Prostate gland (tissue), 2 donors: ENCODE measurements at regions not wholly inside any gene's neighbourhood (a gene's known extent, or its start where the extent isn't known, plus 50 kb on each side); places are given as distances from the start of the nearest gene placed in this dataset.
"Not testable (repeated sequence)": the region's sequence is repeated elsewhere in the genome, so short reads cannot be mapped to it uniquely, and the experiment has no call there.

Experiments
- DNase-seq: peaks from one replicate; pipeline ENCODE4 v3.0.0-alpha.2; 2019; ENCODE audit warnings: low spot score
- H3K27ac ChIP-seq, 2 donors: fragments of 200-600 bp; sonication (generic); 2 replicates each; pipeline ENCODE4 v1.5.1; 2017 to 2019
- H3K27me3 ChIP-seq: fragments of 200-600 bp; sonication (generic); replicated peaks from 2 replicates; pipeline ENCODE4 v1.5.1; 2019; ENCODE audit not compliant: insufficient read depth
- H3K36me3 ChIP-seq, 2 donors: fragments of 200-600 bp; sonication (generic); 1 replicate in 1 of 2; 2 replicates in 1 of 2; pipeline versions ENCODE4 v1.5.1 to v1.8.1; 2017 to 2019
- H3K4me1 ChIP-seq: fragments of 200-600 bp; sonication (generic); replicated peaks from 2 replicates; pipeline ENCODE4 v1.5.1; 2019
- H3K4me3 ChIP-seq, 2 donors: fragments of 200-600 bp; sonication (generic); 2 replicates each; pipeline ENCODE4 v1.5.1; 2017 to 2019
- H3K9me3 ChIP-seq: fragments of 200-600 bp; sonication (generic); 2 replicates; pipeline ENCODE4 v1.5.1; 2017
- POLR2A ChIP-seq: fragments of 450-650 bp; IDR thresholded peaks from one replicate; pipeline ENCODE4 v1.6.1; 2016; ENCODE audit warnings: antibody characterized with exemption, mild to moderate bottlenecking
- POLR2AphosphoS5 ChIP-seq: sonication (generic); formaldehyde crosslinking; IDR thresholded peaks from one replicate; pipeline ENCODE4 v1.6.1; 2017; ENCODE audit warnings: antibody characterized with exemption
- WGBS: methylation state at CpG from one replicate; pipeline ENCODE4 v1.1.5; 2018; 5-methylcytosine and 5-hydroxymethylcytosine counted together
- intact Hi-C: fragments of 100-400 bp; cut with DNase I; formaldehyde crosslinking; loops from one replicate; pipeline ENCODE4 v1.14.2; 2022
- TF ChIP-seq, protein P1 (sequence below), 4 experiments: fragments of 200-600 bp in 2 of 4; fragments of 450-650 bp in 2 of 4; sonication (generic) in 2 of 4; IDR thresholded peaks; 1 replicate in 3 of 4; 2 replicates in 1 of 4; pipeline ENCODE4 v1.5.1; 2016 to 2019; ENCODE audit warnings: antibody characterized with exemption in 4 of 4, mild to moderate bottlenecking in 2 of 4, moderate library complexity in 2 of 4

GRCh38 chr4:27807207-27807606, 946.6 kb downstream of the STIM2 start:
- TF ChIP-seq, protein P1, sequence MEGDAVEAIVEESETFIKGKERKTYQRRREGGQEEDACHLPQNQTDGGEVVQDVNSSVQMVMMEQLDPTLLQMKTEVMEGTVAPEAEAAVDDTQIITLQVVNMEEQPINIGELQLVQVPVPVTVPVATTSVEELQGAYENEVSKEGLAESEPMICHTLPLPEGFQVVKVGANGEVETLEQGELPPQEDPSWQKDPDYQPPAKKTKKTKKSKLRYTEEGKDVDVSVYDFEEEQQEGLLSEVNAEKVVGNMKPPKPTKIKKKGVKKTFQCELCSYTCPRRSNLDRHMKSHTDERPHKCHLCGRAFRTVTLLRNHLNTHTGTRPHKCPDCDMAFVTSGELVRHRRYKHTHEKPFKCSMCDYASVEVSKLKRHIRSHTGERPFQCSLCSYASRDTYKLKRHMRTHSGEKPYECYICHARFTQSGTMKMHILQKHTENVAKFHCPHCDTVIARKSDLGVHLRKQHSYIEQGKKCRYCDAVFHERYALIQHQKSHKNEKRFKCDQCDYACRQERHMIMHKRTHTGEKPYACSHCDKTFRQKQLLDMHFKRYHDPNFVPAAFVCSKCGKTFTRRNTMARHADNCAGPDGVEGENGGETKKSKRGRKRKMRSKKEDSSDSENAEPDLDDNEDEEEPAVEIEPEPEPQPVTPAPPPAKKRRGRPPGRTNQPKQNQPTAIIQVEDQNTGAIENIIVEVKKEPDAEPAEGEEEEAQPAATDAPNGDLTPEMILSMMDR (IDR thresholded peaks at IDR 0.05) = no peak
- TF ChIP-seq POLR2A = no peak
- TF ChIP-seq POLR2AphosphoS5 = no peak
- no peak overlapping the region for H3K4me3 ChIP-seq
- no peak for DNase-seq
- no peaks in the 10 kb centered on the region for H3K27me3 ChIP-seq
- H3K9me3 ChIP-seq = no peaks in the 10 kb centered on the region
- intact Hi-C loops = no loop called here
- H3K4me1 ChIP-seq = no peaks in the 10 kb centered on the region
- 56% methylated on average over 3 of the region's 3 CpGs for WGBS
- no peaks in the 10 kb centered on the region for H3K36me3 ChIP-seq
- H3K27ac ChIP-seq = no peak overlapping the region

- Histone ChIP-seq H3K27me3 (no peaks in the 10 kb centered on the region), H3K27ac (no peak overlapping the region), H3K36me3 (no peaks in the 10 kb centered on the region), H3K4me3 (no peak overlapping the region), H3K9me3 (no peaks in the 10 kb centered on the region), H3K4me1 (no peaks in the 10 kb centered on the region)
- no peak for TF ChIP-seq POLR2AphosphoS5
- TF ChIP-seq POLR2A = no peak
- TF ChIP-seq, protein P1 (IDR thresholded peaks at IDR 0.05) = no peak
- intact Hi-C loops = no loop called here
- DNase-seq = no peak
- 53% methylated on average over 3 of the region's 3 CpGs for WGBS
These were observed 951.3 kb downstream of the STIM2 start for GRCh38 chr4:27811948-27812347.

DNA sequence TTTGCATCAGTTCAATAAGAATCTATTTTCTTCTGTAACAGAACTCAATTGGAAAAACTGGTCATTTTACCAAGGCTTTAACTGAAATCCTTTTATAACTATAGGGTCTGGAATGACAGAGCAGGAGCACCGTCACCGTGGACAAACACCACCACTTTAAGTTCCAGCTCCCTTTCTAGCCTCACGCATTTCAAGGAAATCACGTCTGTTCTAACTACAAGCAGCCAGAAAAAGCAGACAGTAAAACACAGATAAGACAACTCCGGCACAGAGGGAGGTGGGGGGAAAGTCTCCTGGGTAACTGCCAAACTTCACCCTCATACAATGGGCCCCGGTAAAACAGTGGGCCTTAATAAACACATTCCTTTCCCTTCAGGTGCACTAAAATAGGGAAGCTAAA, 952.6 kb downstream of the STIM2 start:
- WGBS = 16% methylated on average over 6 of the region's 6 CpGs
- DNase-seq, H3K4me3 ChIP-seq: not testable (repeated sequence)

DNA sequence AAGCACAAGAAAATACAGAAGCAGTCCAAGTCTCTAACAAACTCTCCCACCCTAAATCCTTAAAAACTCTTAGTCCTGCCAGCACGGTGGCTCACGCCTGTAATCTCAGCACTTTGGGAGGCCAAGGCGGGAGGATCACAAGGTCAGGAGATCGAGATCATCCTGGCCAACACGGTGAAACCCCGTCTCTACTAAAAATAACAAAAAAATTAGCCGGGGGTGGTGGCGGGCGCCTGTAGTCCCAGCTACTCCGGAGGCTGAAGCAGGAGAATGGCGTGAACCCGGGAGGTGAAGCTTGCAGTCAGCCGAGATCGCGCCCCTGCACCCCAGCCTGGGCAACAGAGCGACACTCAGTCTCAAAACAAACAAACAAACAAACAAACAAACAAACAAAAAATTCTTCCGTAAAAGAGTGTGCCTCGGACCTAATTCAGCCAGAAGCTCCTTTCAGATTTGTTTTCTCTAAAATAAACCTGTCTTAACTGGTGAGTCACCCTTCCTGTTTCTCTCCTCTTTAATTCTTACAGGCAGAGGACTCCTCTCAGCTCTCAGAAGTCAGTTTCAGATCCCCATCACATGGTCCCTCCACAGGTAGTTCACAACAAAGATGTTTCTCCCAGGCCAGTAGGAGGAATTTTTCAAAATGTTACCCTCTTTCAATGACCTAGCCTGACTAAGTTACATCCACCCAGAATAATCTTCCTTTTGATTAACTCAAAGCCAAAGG, 953.2 kb downstream of the STIM2 start:
- H3K36me3 ChIP-seq, intact Hi-C loops, H3K4me3 ChIP-seq, DNase-seq, H3K4me1 ChIP-seq, H3K27ac ChIP-seq, H3K27me3 ChIP-seq, H3K9me3 ChIP-seq: not testable (repeated sequence)
- 74% methylated on average over 18 of the region's 18 CpGs for WGBS

More for the DNA sequence above, 952.6 kb downstream of the STIM2 start:
- intact Hi-C loops, H3K9me3 ChIP-seq, H3K4me1 ChIP-seq, H3K27ac ChIP-seq, H3K36me3 ChIP-seq, H3K27me3 ChIP-seq: not testable (repeated sequence)

DNA sequence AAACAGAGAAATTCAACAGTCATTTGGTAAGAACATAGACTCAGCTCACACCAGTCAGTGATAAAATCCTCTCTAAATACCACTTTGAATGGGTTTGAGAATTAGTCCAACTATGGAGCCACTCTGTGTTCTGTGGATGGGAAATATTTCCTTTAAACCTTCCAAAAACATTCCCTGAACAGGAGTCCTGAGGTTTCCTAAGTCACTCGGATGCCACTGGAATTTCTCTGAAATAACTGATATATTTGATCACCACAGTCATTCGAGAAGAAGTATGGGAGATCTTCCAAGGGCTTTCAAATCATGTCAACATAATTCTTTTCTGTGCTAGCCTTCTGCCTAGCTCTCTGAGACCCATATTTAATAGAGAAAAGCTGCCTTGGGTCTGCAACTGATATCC, 958.6 kb downstream of the STIM2 start:
- no peaks in the 10 kb centered on the region for H3K9me3 ChIP-seq
- no peak overlapping the region for H3K4me3 ChIP-seq
- no peaks in the 10 kb centered on the region for H3K27me3 ChIP-seq
- H3K36me3 ChIP-seq = no peaks in the 10 kb centered on the region
- DNase-seq = no peak
- intact Hi-C loops = no loop called here
- no peak for TF ChIP-seq POLR2A
- TF ChIP-seq, protein P1 (IDR thresholded peaks at IDR 0.05) = no peak
- no peak for TF ChIP-seq POLR2AphosphoS5
- 58% methylated on average over 2 of the region's 2 CpGs for WGBS
- H3K4me1 ChIP-seq = no peaks in the 10 kb centered on the region
- H3K27ac ChIP-seq = no peak overlapping the region

DNA sequence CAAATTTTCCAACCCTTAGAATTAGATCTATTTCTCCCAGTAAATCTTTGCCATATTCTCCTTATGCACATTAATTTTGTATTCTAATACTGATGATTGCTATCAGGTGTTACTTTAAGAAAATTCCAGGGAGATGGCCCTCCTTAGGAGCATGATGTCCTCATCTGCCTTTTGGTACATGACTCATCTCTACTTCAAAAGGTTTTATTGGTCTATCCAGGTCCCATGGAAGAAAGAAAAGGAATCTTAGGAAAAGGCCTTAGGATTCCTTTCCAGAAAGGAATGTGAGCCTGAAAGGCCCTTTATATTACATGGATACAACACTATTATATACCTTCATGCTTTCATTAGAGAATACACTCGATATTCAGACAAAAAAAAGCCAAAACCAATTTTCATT, 968.2 kb downstream of the STIM2 start:
- Histone ChIP-seq H3K4me3 (no peak overlapping the region), H3K27me3 (no peaks in the 10 kb centered on the region), H3K9me3 (no peaks in the 10 kb centered on the region), H3K27ac (no peak overlapping the region), H3K36me3 (no peaks in the 10 kb centered on the region), H3K4me1 (no peaks in the 10 kb centered on the region)
- TF ChIP-seq POLR2AphosphoS5 (no peak), POLR2A (no peak)
- TF ChIP-seq, protein P1 (IDR thresholded peaks at IDR 0.05) = no peak
- 80% methylated on average over 1 of the region's 1 CpG for WGBS
- intact Hi-C loops = no loop called here
- DNase-seq = no peak
